Esophagus squamous epithelium (tissue), 4 donors: ENCODE measurements at regions not wholly inside any gene's neighbourhood (a gene's known extent, or its start where the extent isn't known, plus 50 kb on each side); places are given as distances from the start of the nearest gene placed in this dataset.

Experiments
- CTCF ChIP-seq, 6 experiments: fragments of 450-650 bp in 4 of 6; fragments of 200-600 bp in 2 of 6; sonication (generic) in 2 of 6; IDR thresholded peaks; one replicate each; pipeline ENCODE4 v1.5.1; 2016 to 2019; ENCODE audit warnings: antibody characterized with exemption in 6 of 6, mild to moderate bottlenecking in 4 of 6, moderate library complexity in 4 of 6
- POLR2A ChIP-seq, 4 donors: fragments of 450-650 bp; IDR thresholded peaks; one replicate each; pipeline ENCODE4 v1.6.1; 2017; ENCODE audit warnings: antibody characterized with exemption in 4 of 4, mild to moderate bottlenecking in 4 of 4, moderate library complexity in 3 of 4

GRCh38 chr21:35458405-35458804 lies 409.3 kb upstream of the RUNX1 start:
- no peak for TF ChIP-seq CTCF (IDR thresholded peaks at IDR 0.05)
- TF ChIP-seq POLR2A (IDR thresholded peaks at IDR 0.05) = no peak
